HG03457 (cell line): ENCODE measurements at regions not wholly inside any gene's neighbourhood (a gene's known extent, or its start where the extent isn't known, plus 50 kb on each side); places are given as distances from the start of the nearest gene placed in this dataset.

ENCODE experiments used
- ATAC-seq: cut with Tn5 transposase; IDR thresholded peaks from one replicate; pipeline ENCODE4 v1.9.1; 2021; ENCODE audit warnings: moderate number of reproducible peaks; ENCODE audit not compliant: unreplicated experiment

- no peak for ATAC-seq
Observed at GRCh38 chr11:39304586-39304985, 2154.9 kb downstream of the LRRC4C start.

GRCh38 chr11:39294648-39295047, 2164.8 kb downstream of the LRRC4C start:
- ATAC-seq: no peak

- ATAC-seq: no peak
Observed at GRCh38 chr11:39288011-39288410, 2171.4 kb downstream of the LRRC4C start.

GRCh38 chr11:39268176-39268690, 2191.2 kb downstream of the LRRC4C start:
- ATAC-seq: no peak

GRCh38 chr11:39255648-39256047, 2203.8 kb downstream of the LRRC4C start:
- ATAC-seq: no peak

- no peak for ATAC-seq
Observed at GRCh38 chr11:39249566-39250365, 2209.7 kb downstream of the LRRC4C start.

GRCh38 chr11:39247570-39248137, 2211.8 kb downstream of the LRRC4C start:
- no peak for ATAC-seq

- ATAC-seq: no peak
Observed at GRCh38 chr11:39239553-39239952, 2219.9 kb downstream of the LRRC4C start.

- no peak for ATAC-seq
Observed at GRCh38 chr11:39236916-39237315, 2222.5 kb downstream of the LRRC4C start.

GRCh38 chr11:39221550-39222138, 2237.8 kb downstream of the LRRC4C start:
- ATAC-seq: no peak

- ATAC-seq: no peak
Observed at GRCh38 chr11:39220501-39221230, 2238.8 kb downstream of the LRRC4C start.

GRCh38 chr11:39220069-39220468, 2239.4 kb downstream of the LRRC4C start:
- ATAC-seq: no peak

- no peak for ATAC-seq
Observed at GRCh38 chr11:39209981-39210380, 2249.5 kb downstream of the LRRC4C start.

GRCh38 chr11:39205236-39205995, 2254.0 kb downstream of the LRRC4C start:
- no peak for ATAC-seq

GRCh38 chr11:39192671-39193070, 2266.8 kb downstream of the LRRC4C start:
- ATAC-seq: no peak

- ATAC-seq: no peak
Observed at GRCh38 chr11:39190751-39191150, 2268.7 kb downstream of the LRRC4C start.

GRCh38 chr11:39177678-39178077, 2281.8 kb downstream of the LRRC4C start:
- no peak for ATAC-seq

GRCh38 chr11:39174965-39175364, 2284.5 kb downstream of the LRRC4C start:
- ATAC-seq: no peak

- no peak for ATAC-seq
Observed at GRCh38 chr11:39174196-39174595, 2285.3 kb downstream of the LRRC4C start.

GRCh38 chr11:39165021-39165420, 2294.4 kb downstream of the LRRC4C start:
- ATAC-seq: no peak

- no peak for ATAC-seq
Observed at GRCh38 chr11:39149214-39149613, 2310.2 kb downstream of the LRRC4C start.
